ENCODE measurements at regions not wholly inside any gene's neighbourhood (a gene's known extent, or its start where the extent isn't known, plus 50 kb on each side); places are given as distances from the start of the nearest gene placed in this dataset.

DNA sequence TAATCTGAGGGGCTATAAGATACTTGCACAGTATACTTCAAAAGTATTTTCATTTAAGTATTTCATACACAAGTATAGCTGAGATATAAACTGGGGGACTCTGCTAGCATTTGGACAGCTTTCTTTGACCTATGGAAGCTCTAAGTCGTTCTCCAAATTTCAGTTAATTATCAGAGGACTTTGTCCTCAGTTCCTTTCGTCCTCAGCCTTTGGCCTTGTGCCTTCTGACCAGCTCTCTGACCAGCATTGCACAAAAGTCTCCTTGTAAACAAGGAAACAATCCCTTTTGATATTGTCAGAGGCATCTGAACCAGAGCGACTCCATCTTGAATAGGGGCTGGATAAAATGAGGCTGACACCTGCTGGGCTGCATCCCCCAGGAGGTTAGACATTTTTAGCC lies 464.0 kb upstream of the FAM241A start:
- DNase-seq: no peak

- no peak for DNase-seq
Measured at GRCh38 chr4:111681751-111682150, 463.5 kb upstream of the FAM241A start.

DNA sequence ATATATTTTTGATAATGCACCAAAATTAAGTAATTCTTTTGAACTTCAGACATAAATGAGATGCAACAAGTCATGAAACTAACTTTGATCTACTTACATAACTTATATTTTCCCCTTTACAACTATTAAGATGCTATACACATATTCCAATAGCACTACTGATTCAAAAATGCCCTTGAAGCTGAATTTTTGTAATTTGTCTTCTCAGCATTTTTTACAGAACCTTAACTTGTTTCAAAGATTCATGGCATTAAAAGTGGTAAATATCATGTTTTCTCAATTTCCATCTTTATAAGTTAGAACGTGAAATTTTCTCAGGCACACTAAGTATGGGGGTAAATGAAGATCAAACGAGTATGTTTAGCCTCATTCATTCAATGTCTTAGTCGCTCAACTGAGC lies 460.0 kb upstream of the FAM241A start:
- no peak for DNase-seq

- no peak for DNase-seq
Measured at GRCh38 chr4:111689214-111689613, 456.0 kb upstream of the FAM241A start.

GRCh38 chr4:111689731-111690130 lies 455.5 kb upstream of the FAM241A start:
- DNase-seq: no peak

- DNase-seq: no peak
Measured at GRCh38 chr4:111693758-111694157, 451.5 kb upstream of the FAM241A start.

DNA sequence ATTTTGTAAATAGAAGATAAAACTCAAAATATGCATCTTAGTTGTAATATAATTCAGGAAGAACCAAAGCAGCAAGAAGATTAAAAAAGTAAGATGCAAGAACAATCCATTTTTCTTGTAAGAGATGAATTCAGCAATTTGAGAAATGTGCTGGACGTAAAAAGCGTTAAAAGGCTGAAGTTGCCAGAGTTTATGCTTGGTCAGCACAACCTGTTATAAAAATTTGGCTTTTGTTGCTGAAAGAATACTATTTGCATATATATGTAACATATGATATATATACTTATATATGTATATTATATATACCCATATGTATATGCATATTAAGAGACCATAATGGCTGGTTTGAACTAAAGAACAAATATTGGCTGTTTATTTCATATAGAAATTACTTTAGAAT lies 449.6 kb upstream of the FAM241A start:
- no peak for DNase-seq

DNA sequence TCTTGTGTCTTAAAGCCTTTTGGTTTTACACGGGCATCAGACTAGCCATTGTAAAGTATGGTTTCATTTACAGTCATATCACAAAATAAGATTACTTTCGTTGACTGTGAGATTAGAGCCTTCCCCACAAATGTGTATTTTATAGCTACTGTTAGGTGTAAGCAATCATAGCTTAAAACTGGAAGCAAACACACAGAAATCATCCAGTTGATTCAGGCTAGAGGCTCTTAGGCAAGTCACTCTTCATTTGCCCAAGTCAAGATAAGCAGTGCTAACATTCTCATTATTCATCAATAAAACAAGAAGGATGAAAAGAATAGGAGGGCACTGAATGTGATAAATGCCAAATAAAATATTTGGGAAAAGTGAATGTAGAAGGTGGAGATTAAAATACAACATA lies 448.7 kb upstream of the FAM241A start:
- no peak for DNase-seq

GRCh38 chr4:111697176-111697942 lies 447.9 kb upstream of the FAM241A start:
- DNase-seq: no peak

- no peak for DNase-seq
Measured at GRCh38 chr4:111698361-111698760, 446.9 kb upstream of the FAM241A start.

- DNase-seq: no peak
Measured at GRCh38 chr4:111699165-111699564, 446.1 kb upstream of the FAM241A start.

DNA sequence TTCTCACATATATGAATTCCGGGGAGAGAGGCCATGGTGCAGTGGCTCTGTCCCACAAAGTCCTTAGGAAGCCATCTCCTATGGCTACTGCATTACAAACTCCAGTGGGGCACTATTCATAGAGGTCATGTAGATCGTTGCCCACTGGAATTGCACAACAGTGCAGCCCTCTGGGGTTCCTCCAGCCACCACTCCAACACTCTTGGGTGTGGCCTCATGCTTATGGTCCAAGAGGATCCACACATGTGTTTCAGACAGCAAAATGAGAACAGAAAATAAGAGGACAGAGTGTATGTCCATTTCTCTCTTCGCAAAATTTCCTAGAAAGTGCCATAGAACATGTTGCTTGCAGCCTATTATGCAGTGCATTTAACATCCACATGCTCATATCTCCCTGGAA lies 444.2 kb upstream of the FAM241A start:
- DNase-seq: no peak

GRCh38 chr4:111707491-111707890 lies 437.8 kb upstream of the FAM241A start:
- DNase-seq: no peak

GRCh38 chr4:111712093-111712677 lies 433.1 kb upstream of the FAM241A start:
- no peak for DNase-seq

- DNase-seq: no peak
Measured at GRCh38 chr4:111713276-111713675, 432.0 kb upstream of the FAM241A start.

GRCh38 chr4:111717921-111718320 lies 427.3 kb upstream of the FAM241A start:
- DNase-seq: peak; percentile 30

DNA sequence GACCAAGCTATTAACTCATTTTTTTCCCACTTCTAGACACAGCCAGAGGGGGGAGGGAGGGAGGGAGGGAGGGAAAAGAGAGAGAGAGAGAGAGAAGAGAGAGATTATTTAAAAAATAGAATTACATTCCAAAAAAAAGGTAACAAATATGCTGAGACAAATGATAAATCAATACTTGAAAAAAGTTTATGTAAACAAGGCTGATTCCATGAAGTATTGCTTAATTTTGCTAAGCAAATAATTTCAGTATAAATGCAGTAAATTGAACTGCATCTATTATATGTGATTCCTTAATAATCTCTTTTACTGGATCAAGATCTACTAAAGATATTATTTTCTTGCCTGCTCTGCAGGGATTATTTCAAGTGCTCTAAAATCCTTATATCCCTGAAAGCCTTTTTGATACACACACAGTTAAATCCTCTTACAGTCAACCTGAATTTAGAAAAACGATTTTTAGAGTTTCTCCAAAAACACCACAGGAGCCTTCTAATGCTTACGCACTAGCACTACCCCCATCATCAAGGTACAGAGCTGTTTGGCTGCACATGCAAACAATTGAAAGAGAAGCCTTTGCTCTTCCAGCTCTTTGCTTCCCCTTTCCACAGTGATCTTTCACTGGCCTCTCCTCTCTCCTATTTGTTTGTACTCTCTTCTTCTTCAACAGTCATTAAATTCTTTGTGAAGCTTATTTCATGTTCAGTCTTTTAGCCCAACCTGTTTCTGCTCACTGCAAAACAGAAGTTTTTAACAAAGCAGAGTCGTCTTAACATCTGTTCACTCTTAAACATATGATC lies 426.3 kb upstream of the FAM241A start:
- DNase-seq: no peak

DNA sequence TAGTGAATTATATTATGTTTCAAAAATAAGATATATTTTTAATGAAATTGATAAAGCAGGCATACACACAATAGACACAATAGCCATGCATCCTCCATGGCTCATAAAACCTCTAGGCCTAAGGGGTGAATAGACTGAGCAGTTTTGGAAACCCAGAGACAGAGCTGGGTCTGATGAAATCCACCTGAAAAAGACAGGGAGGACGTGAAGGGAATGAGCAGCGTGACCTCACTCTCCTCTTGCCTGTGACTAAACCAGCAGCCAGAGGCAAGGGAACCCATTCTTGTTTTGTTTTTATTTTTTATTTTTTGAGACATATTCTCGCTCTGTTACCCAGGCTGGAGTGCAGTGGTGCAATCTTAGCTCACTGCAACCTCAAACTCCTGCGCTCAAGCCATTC lies 424.4 kb upstream of the FAM241A start:
- DNase-seq: no peak

DNA sequence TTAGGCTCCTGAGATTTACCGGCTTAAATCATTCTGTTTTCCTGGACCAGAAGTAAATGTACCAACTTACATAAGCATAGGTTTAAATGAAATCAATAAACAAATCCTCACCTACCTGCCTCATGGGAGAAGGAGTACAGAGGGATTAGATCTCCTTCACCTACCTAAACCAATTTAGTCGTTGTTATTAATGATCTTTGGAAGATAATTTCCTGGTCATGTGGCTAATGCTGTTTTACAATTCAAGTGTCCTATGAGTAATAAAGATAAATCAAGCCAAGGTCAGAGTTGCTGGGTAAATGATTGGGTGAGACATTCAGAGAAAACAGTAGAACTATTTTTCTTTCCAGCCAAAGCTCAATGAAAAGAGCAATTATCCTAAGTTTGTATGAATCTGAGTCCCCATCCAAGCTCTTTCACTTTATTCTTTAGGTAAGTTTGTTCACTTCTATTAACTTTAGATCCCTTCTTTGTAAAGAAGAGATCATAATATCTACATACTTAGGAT lies 423.0 kb upstream of the FAM241A start:
- DNase-seq: no peak

DNA sequence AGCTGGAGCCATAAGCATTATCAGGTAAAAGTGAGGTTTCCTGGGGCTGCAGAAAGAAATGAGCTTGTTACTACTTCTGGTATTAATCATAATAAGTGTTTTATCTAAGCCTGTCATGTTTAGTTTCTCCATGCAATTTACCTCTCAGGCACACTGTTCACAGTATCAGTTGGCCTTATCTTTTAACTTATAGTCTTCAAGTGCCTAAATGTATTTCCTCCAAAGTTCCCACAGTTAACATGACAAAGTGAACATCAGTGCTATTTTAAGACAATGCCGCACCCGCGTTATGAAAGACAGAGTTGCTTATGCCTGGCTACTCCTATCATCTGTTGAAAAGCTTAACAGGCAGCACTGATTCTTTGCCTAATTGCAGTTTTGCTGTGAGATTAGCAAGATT lies 408.7 kb upstream of the FAM241A start:
- DNase-seq: no peak

DNA sequence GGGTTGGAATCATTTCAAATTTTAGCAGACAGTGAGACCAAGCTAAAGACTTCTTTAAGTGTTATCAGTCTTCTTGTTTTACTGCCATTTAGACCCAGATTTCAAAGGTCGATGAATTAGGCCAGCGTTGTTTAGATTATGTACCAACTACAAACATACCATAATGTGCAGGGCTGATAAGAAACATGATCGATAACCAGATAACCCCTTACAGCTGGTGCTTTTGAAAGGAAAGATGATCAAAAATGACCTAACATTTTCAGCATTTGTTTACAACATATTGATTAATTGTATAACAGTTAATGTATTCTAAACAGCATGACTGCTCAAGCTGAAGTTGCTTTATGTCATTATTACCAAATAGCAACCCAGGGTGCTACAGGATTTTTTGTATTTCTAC lies 400.4 kb upstream of the FAM241A start:
- DNase-seq: no peak

- no peak for DNase-seq
Measured at GRCh38 chr4:111748157-111748556, 397.1 kb upstream of the FAM241A start.

DNA sequence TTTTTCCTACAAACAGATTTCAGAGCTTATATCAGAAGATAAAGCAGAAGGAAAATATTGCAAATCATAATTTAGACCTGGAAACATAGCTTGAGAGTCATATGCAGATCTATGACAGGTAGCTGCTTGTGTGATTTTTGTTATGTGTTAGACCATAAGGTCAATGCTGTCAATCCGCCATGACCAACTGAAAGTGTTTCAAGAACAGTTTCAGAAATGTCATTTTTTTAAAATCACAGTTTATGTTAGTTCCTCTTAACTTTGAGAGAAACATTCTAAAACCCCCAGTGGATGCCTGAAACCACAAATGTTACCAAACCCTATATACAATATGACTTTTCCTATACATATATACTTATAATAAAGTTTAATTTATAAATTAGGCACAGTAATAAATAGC lies 391.3 kb upstream of the FAM241A start:
- DNase-seq: no peak

DNA sequence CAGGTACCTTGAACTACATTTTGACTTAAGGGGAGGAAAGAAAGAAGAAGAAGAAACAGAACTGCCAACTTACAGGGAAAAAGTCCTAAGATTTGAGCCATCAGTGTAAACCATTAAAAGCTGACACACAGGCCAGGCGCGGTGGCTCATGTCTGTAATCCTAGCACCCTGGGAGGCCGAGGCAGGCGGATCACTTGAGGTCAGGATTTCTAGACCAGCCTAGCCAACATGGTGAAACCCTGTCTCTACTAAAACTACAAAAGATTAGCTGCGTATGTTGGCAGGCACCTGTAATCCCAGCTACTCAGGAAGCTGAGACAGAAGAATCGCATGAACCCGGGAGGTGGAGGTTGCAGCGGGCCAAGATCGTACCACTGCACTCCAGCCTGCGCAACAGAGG lies 389.7 kb upstream of the FAM241A start:
- DNase-seq: no peak

All from femur (tissue), 1 donor.